RWPE1 (cell line): ENCODE measurements at regions not wholly inside any gene's neighbourhood (a gene's known extent, or its start where the extent isn't known, plus 50 kb on each side); places are given as distances from the start of the nearest gene placed in this dataset.

Experiments
- CTCF ChIA-PET: fragments of 350-600 bp; sonication (Branson Sonifier 250); formaldehyde crosslinking; extraction: SDS; loops from one replicate; lab custom pipeline; 2021; lab: Yijun Ruan, JAX
- POLR2A ChIA-PET: fragments of 400-600 bp; formaldehyde crosslinking; extraction: SDS; loops from one replicate; lab custom pipeline; 2020; ENCODE audit warnings: antibody characterized with exemption; ENCODE audit not compliant: low non-redundant PET; lab: Yijun Ruan, JAX
- DNase-seq: peaks from one replicate; pipeline ENCODE4 v3.0.0; 2012; ENCODE audit warnings: low spot score
- H3K27ac ChIP-seq: fragments of 450-650 bp; 2 replicates; pipeline ENCODE4 v1.5.1; 2017
- TF ChIP-seq, protein P1 (sequence below): fragments of 450-650 bp; conservative IDR thresholded peaks from 2 replicates; pipeline ENCODE4 v1.5.1; 2017; ENCODE audit warnings: low read depth, mild to moderate bottlenecking

- no peak overlapping the region for H3K27ac ChIP-seq
- ChIA-PET POLR2A (no interaction called here), CTCF (interaction anchor here (0.6 kb wide), 1 partner anchor 468 kb away, joined by 4 read pairs; no protein-coding TSS in a partner anchor)
- TF ChIP-seq, protein P1, sequence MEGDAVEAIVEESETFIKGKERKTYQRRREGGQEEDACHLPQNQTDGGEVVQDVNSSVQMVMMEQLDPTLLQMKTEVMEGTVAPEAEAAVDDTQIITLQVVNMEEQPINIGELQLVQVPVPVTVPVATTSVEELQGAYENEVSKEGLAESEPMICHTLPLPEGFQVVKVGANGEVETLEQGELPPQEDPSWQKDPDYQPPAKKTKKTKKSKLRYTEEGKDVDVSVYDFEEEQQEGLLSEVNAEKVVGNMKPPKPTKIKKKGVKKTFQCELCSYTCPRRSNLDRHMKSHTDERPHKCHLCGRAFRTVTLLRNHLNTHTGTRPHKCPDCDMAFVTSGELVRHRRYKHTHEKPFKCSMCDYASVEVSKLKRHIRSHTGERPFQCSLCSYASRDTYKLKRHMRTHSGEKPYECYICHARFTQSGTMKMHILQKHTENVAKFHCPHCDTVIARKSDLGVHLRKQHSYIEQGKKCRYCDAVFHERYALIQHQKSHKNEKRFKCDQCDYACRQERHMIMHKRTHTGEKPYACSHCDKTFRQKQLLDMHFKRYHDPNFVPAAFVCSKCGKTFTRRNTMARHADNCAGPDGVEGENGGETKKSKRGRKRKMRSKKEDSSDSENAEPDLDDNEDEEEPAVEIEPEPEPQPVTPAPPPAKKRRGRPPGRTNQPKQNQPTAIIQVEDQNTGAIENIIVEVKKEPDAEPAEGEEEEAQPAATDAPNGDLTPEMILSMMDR = no peak
- DNase-seq = no peak
Measured at GRCh38 chr13:98632961-98633360, 56.1 kb upstream of the STK24 start.

GRCh38 chr13:98629055-98629454, 52.1 kb upstream of the STK24 start:
- TF ChIP-seq, protein P1 = no peak
- ChIA-PET CTCF (interaction anchor here (0.6 kb wide), 1 partner anchor 45 kb away, joined by 7 read pairs; no protein-coding TSS in a partner anchor), POLR2A (no interaction called here)
- no peak for DNase-seq
- H3K27ac ChIP-seq = no peak overlapping the region
